WTC11 (cell line): ENCODE measurements at regions not wholly inside any gene's neighbourhood (a gene's known extent, or its start where the extent isn't known, plus 50 kb on each side); places are given as distances from the start of the nearest gene placed in this dataset.

ENCODE experiments used
- ATAC-seq: fragments of 200-7000 bp; cut with Tn5 transposase; 2 replicates; pipeline ENCODE4 v1.10.0; 2021; ENCODE audit warnings: mild to moderate bottlenecking, moderate library complexity
- CTCF ChIA-PET: fragments of 300-600 bp; sonication (Branson Sonifier 250); formaldehyde crosslinking; loops from one replicate; lab custom pipeline; 2021; ENCODE audit warnings: antibody characterized with exemption; lab: Charles Lee
- POLR2A ChIA-PET: fragments of 350-600 bp; sonication (Branson Sonifier 250); formaldehyde crosslinking; loops from one replicate; lab custom pipeline; 2021; ENCODE audit warnings: antibody characterized with exemption; lab: Charles Lee
- DNase-seq: peaks from one replicate; pipeline ENCODE4 v3.0.0; 2021; ENCODE audit warnings: low spot score
- H3K27ac Mint-ChIP-seq: 2 replicates; pipeline ENCODE4 v1.8.0; 2021; ENCODE audit warnings: mixed read lengths
- H3K27me3 Mint-ChIP-seq: 2 replicates; pipeline ENCODE4 v1.8.0; 2021; ENCODE audit warnings: low read depth, mild to moderate bottlenecking, moderate library complexity, mixed read lengths
- H3K36me3 Mint-ChIP-seq: 2 replicates; pipeline ENCODE4 v1.8.0; 2021; ENCODE audit warnings: mixed read lengths
- H3K4me1 Mint-ChIP-seq: 2 replicates; pipeline ENCODE4 v1.8.0; 2022; ENCODE audit warnings: mixed read lengths
- H3K4me3 Mint-ChIP-seq: 2 replicates; pipeline ENCODE4 v1.8.0; 2021; ENCODE audit warnings: mild to moderate bottlenecking, moderate library complexity, mixed read lengths
- H3K9me3 Mint-ChIP-seq: 2 replicates; pipeline ENCODE4 v1.8.0; 2021; ENCODE audit warnings: mixed read lengths
- ARID4B ChIP-seq: sonication (generic); formaldehyde crosslinking; IDR thresholded peaks from 2 replicates; pipeline ENCODE4 v1.8.0; 2023; ENCODE audit warnings: missing genetic modification reagents, mild to moderate bottlenecking, borderline replicate concordance
- FOXP1 ChIP-seq: sonication (generic); formaldehyde crosslinking; IDR thresholded peaks from 2 replicates; pipeline ENCODE4 v1.8.0; 2022; ENCODE audit warnings: missing genetic modification reagents, mild to moderate bottlenecking, moderate library complexity, borderline replicate concordance
- IRF2 ChIP-seq: sonication (generic); formaldehyde crosslinking; IDR thresholded peaks from 2 replicates; pipeline ENCODE4 v1.8.0; 2022; ENCODE audit warnings: low read depth, missing genetic modification reagents, borderline replicate concordance
- JAZF1 ChIP-seq: fragments of 250-450 bp; sonication (Bioruptor Pico); IDR thresholded peaks from 2 replicates; pipeline ENCODE4 v1.9.0; 2021; ENCODE audit warnings: moderate library complexity, mild to moderate bottlenecking, inconsistent platforms
- KAT7 ChIP-seq: sonication (generic); formaldehyde crosslinking; IDR thresholded peaks from 2 replicates; pipeline ENCODE4 v1.8.1; 2023; ENCODE audit warnings: missing genetic modification reagents, mild to moderate bottlenecking, borderline replicate concordance
- NFE2L1 ChIP-seq: sonication (generic); formaldehyde crosslinking; IDR thresholded peaks from 2 replicates; pipeline ENCODE4 v1.8.1; 2023; ENCODE audit warnings: missing genetic modification reagents
- NR1H2 ChIP-seq: sonication (generic); formaldehyde crosslinking; IDR thresholded peaks from 2 replicates; pipeline ENCODE4 v1.9.0; 2021; ENCODE audit warnings: mild to moderate bottlenecking, moderate library complexity, missing genetic modification reagents
- TEAD4 ChIP-seq: sonication (generic); formaldehyde crosslinking; IDR thresholded peaks from 2 replicates; pipeline ENCODE4 v1.8.0; 2022; ENCODE audit warnings: mild to moderate bottlenecking, missing genetic modification reagents
- ZNF263 ChIP-seq: sonication (generic); formaldehyde crosslinking; IDR thresholded peaks from 2 replicates; pipeline ENCODE4 v1.8.1; 2022; ENCODE audit warnings: low read depth, mild to moderate bottlenecking, moderate library complexity, missing genetic modification reagents
- ZNF317 ChIP-seq: sonication (generic); formaldehyde crosslinking; IDR thresholded peaks from 2 replicates; pipeline ENCODE4 v1.8.1; 2023; ENCODE audit warnings: low read depth, mild to moderate bottlenecking, moderate library complexity, missing genetic modification reagents, borderline replicate concordance
- ZNF396 ChIP-seq: fragments of 250-450 bp; sonication (Bioruptor Pico); IDR thresholded peaks from 2 replicates; pipeline ENCODE4 v1.8.0; 2021; ENCODE audit warnings: mild to moderate bottlenecking, moderate library complexity, borderline replicate concordance
- ZNF416 ChIP-seq: fragments of 250-450 bp; sonication (Bioruptor Pico); IDR thresholded peaks from 2 replicates; pipeline ENCODE4 v1.9.0; 2021; ENCODE audit warnings: mild to moderate bottlenecking, inconsistent platforms
- ZNF512 ChIP-seq: sonication (generic); formaldehyde crosslinking; IDR thresholded peaks from 2 replicates; pipeline ENCODE4 v1.8.1; 2022; ENCODE audit warnings: missing genetic modification reagents, borderline replicate concordance
- TF ChIP-seq, protein P1 (sequence below): sonication (generic); formaldehyde crosslinking; IDR thresholded peaks from 2 replicates; pipeline ENCODE4 v1.8.1; 2022; ENCODE audit warnings: mild to moderate bottlenecking, missing genetic modification reagents, moderate library complexity, borderline replicate concordance
- TF ChIP-seq, protein P2 (sequence below): sonication (generic); formaldehyde crosslinking; IDR thresholded peaks from 2 replicates; pipeline ENCODE4 v1.8.1; 2023; ENCODE audit warnings: mild to moderate bottlenecking, missing genetic modification reagents

DNA sequence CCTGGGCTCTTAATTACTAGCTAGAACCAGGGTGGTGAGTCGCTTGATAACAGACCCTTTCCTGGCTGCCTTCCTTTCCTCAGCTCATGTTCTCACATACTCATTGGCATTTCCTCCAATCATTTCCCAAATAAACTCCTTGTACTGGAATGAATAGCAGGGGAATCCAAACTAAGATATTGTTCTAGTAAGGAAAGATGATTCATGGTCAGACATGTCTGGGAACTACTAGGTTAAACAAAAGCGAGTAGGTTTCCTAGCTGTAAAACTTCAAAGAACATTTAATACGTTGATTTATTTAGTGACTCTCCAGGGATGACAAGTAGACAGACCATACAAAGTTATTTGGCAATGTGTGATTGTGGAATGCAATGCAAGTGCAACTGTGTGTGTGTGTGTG is 121.2 kb upstream of the KCNJ6 start (continued):
- TF ChIP-seq JAZF1 (CRISPR knock-in tag), result no peak
- TF ChIP-seq FOXP1, result no peak
- TF ChIP-seq, all 79 proteins: peak for 0

DNA sequence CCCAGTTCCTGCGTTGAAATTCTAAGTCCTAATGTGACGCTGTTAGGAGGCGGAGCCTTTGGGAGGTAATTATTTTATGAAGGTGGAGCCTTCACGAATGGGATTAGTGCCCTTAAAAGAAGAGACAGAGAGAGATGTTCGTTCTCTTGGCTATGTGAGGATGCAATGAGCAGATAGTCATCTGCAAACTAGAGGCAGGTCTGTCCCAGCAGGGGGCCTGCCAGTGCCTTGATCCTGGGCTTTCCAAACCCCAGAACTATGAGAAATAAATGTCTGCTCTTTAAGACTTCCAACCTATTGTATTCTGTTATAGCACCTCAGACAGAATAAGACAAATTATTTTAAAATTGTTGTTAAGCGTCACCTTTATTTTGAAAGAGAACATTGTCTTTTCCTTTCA is 123.1 kb upstream of the KCNJ6 start:
- CTCF ChIA-PET, result no interaction called here
- POLR2A ChIA-PET, result no interaction called here
- TF ChIP-seq NR1H2 (CRISPR knock-in tag), result no peak
- TF ChIP-seq ZNF416 (CRISPR knock-in tag), result no peak
- TF ChIP-seq ZNF263, result no peak
- TF ChIP-seq, protein P1, sequence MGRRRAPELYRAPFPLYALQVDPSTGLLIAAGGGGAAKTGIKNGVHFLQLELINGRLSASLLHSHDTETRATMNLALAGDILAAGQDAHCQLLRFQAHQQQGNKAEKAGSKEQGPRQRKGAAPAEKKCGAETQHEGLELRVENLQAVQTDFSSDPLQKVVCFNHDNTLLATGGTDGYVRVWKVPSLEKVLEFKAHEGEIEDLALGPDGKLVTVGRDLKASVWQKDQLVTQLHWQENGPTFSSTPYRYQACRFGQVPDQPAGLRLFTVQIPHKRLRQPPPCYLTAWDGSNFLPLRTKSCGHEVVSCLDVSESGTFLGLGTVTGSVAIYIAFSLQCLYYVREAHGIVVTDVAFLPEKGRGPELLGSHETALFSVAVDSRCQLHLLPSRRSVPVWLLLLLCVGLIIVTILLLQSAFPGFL (CRISPR knock-in tag), result no peak
- no peak for TF ChIP-seq ZNF396 (CRISPR knock-in tag)
- no peak for TF ChIP-seq IRF2 (CRISPR knock-in tag)
- TF ChIP-seq, protein P2, sequence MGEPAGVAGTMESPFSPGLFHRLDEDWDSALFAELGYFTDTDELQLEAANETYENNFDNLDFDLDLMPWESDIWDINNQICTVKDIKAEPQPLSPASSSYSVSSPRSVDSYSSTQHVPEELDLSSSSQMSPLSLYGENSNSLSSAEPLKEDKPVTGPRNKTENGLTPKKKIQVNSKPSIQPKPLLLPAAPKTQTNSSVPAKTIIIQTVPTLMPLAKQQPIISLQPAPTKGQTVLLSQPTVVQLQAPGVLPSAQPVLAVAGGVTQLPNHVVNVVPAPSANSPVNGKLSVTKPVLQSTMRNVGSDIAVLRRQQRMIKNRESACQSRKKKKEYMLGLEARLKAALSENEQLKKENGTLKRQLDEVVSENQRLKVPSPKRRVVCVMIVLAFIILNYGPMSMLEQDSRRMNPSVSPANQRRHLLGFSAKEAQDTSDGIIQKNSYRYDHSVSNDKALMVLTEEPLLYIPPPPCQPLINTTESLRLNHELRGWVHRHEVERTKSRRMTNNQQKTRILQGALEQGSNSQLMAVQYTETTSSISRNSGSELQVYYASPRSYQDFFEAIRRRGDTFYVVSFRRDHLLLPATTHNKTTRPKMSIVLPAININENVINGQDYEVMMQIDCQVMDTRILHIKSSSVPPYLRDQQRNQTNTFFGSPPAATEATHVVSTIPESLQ (CRISPR knock-in tag), result no peak
- TF ChIP-seq ZNF317 (CRISPR knock-in tag), result no peak
- TF ChIP-seq NFE2L1 (CRISPR knock-in tag), result no peak
- TF ChIP-seq ARID4B, result no peak
- TF ChIP-seq ZNF512 (CRISPR knock-in tag), result no peak
- TF ChIP-seq KAT7 (CRISPR knock-in tag), result no peak
- TF ChIP-seq, all 79 proteins: peak for 0
- Mint-ChIP-seq H3K9me3 (0 out of 2 replicates have a peak, but pooled peaks cover 2% of the 10 kb centered on the region), H3K36me3 (no peaks in the 10 kb centered on the region), H3K4me3 (no peak overlapping the region), H3K27me3 (no peaks in the 10 kb centered on the region), H3K4me1 (peaks cover 13% of the 10 kb centered on the region), H3K27ac (no peak overlapping the region)
- ATAC-seq, result no peak
- no peak for DNase-seq

- ATAC-seq, result no peak
- no peak for DNase-seq
- H3K27ac Mint-ChIP-seq, result no peak overlapping the region
- peaks cover 13% of the 10 kb centered on the region for H3K4me1 Mint-ChIP-seq
- no peaks in the 10 kb centered on the region for H3K27me3 Mint-ChIP-seq
- no peaks in the 10 kb centered on the region for H3K36me3 Mint-ChIP-seq
- CTCF ChIA-PET, result no interaction called here
- TF ChIP-seq TEAD4, result no peak
- no peak overlapping the region for H3K4me3 Mint-ChIP-seq
- POLR2A ChIA-PET, result no interaction called here
- H3K9me3 Mint-ChIP-seq, result 0 out of 2 replicates have a peak, but pooled peaks cover 2% of the 10 kb centered on the region
Observed at GRCh38 chr21:38039841-38040240, 123.6 kb upstream of the KCNJ6 start.
